ENCODE measurements at regions not wholly inside any gene's neighbourhood (a gene's known extent, or its start where the extent isn't known, plus 50 kb on each side); places are given as distances from the start of the nearest gene placed in this dataset.

DNA sequence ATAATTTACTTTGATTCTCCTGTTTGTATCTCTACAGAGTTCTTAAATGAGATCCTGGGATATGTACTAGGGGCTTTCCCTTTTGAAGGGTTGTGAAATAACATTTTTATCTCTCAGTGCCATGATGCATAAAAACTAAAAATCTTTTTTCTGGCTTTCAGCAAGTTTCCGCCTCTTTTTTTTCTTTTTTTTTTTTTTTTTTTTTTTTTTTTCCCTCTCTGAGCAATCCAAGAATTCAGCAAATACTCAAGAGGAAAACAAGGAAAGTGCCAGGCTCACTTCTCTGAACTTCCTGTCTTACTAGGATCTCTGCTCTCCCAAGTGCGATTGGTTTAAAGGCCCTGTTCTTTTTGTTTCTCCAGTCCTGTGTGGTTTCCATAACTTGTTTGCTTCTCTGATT lies 79.9 kb downstream of the HYCC1 start:
- H3K36me3 ChIP-seq (ENCODE audit: control insufficient read depth in 2 of 2, extremely low read depth in 1 of 2, insufficient read depth in 2 of 2, low read length in 2 of 2), result no peaks in the 10 kb centered on the region
- H3K4me1 ChIP-seq (ENCODE audit: control insufficient read depth, extremely low read depth, insufficient read depth, low read length), result peaks cover 5% of the 10 kb centered on the region
- no peak for TF ChIP-seq CTCF (optimal IDR thresholded peaks at IDR 0.05 in 1 of 3, IDR thresholded peaks at IDR 0.05 in 1 of 3, conservative IDR thresholded peaks at IDR 0.05 in 1 of 3; ENCODE audit: extremely low read depth in 1 of 3, insufficient read depth in 2 of 3, low read length in 3 of 3)
- TF ChIP-seq EZH2 (IDR thresholded peaks at IDR 0.05; ENCODE audit: low read length), result no peak
- no peak overlapping the region for H3K27ac ChIP-seq (ENCODE audit: control insufficient read depth, insufficient read depth, low read length)
- H3K9me3 ChIP-seq (ENCODE audit: control insufficient read depth, low read depth, low read length), result no peaks in the 10 kb centered on the region
- no peak for DNase-seq (ENCODE audit: low read depth, low spot score)
- H2AFZ ChIP-seq (ENCODE audit: control insufficient read depth, low read length), result no peak overlapping the region
- dilution Hi-C loops (cut with MboI; ENCODE audit: extremely low pct_ligation_motif_present, low sequenced_read_pairs), result no loop called here
- H3K9ac ChIP-seq (ENCODE audit: control insufficient read depth, extremely low read depth, insufficient read depth, low read length), result no peak overlapping the region
- H3K79me2 ChIP-seq (ENCODE audit: control insufficient read depth, insufficient read depth, low read length), result no peaks in the 10 kb centered on the region
- H3K9me1 ChIP-seq (ENCODE audit: control insufficient read depth, extremely low read depth, insufficient read depth, low read length), result no peaks in the 10 kb centered on the region
- H3K27me3 ChIP-seq (ENCODE audit: control insufficient read depth, extremely low read depth, insufficient read depth, low read length), result no peaks in the 10 kb centered on the region
- no peak overlapping the region for H3K4me2 ChIP-seq (ENCODE audit: control insufficient read depth, extremely low read depth, insufficient read depth, low read depth, low read length)
- H3K4me3 ChIP-seq (ENCODE audit: control insufficient read depth in 2 of 3, extremely low read depth in 1 of 3, insufficient read depth in 2 of 3, low read depth in 1 of 3, low read length in 3 of 3), result no peak overlapping the region
- FAIRE-seq, result no peak
- no peaks in the 10 kb centered on the region for H4K20me1 ChIP-seq (ENCODE audit: control insufficient read depth, extremely low read depth, insufficient read depth, low read length)

DNA sequence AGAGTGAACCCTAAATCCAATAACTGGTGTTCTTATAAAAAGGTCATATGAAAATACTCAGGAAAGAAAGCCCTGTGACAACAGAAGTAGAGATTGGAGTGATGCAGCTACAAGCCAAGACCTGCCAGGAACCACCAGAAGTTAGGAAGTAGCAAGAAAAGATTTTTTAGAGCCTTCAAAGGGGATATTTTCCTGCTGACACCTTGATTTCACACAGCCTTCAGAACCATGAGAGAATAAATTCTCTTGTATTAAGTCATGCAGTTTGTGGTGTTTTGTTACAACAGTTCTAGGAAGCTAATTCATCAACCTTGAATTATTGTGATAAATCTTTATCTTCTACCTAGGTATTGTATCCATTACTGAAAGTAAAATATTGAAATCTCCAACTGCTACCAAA lies 81.0 kb downstream of the HYCC1 start:
- Histone ChIP-seq H3K36me3 (ENCODE audit: control insufficient read depth in 2 of 2, extremely low read depth in 1 of 2, insufficient read depth in 2 of 2, low read length in 2 of 2) (no peaks in the 10 kb centered on the region), H3K9me3 (ENCODE audit: control insufficient read depth, low read depth, low read length) (no peaks in the 10 kb centered on the region), H2AFZ (ENCODE audit: control insufficient read depth, low read length) (no peak overlapping the region), H3K9me1 (ENCODE audit: control insufficient read depth, extremely low read depth, insufficient read depth, low read length) (no peaks in the 10 kb centered on the region), H3K27me3 (ENCODE audit: control insufficient read depth, extremely low read depth, insufficient read depth, low read length) (no peaks in the 10 kb centered on the region), H3K4me3 (ENCODE audit: control insufficient read depth in 2 of 3, extremely low read depth in 1 of 3, insufficient read depth in 2 of 3, low read depth in 1 of 3, low read length in 3 of 3) (no peak overlapping the region), H3K27ac (ENCODE audit: control insufficient read depth, insufficient read depth, low read length) (no peak overlapping the region), H3K79me2 (ENCODE audit: control insufficient read depth, insufficient read depth, low read length) (no peaks in the 10 kb centered on the region), H3K9ac (ENCODE audit: control insufficient read depth, extremely low read depth, insufficient read depth, low read length) (no peak overlapping the region), H3K4me2 (ENCODE audit: control insufficient read depth, extremely low read depth, insufficient read depth, low read depth, low read length) (no peak overlapping the region), H4K20me1 (ENCODE audit: control insufficient read depth, extremely low read depth, insufficient read depth, low read length) (no peaks in the 10 kb centered on the region), H3K4me1 (ENCODE audit: control insufficient read depth, extremely low read depth, insufficient read depth, low read length) (peaks cover 5% of the 10 kb centered on the region)
- DNase-seq (ENCODE audit: low read depth, low spot score) (no peak), FAIRE-seq (peak; percentile 74)
- TF ChIP-seq CTCF (optimal IDR thresholded peaks at IDR 0.05 in 1 of 3, IDR thresholded peaks at IDR 0.05 in 1 of 3, conservative IDR thresholded peaks at IDR 0.05 in 1 of 3; ENCODE audit: extremely low read depth in 1 of 3, insufficient read depth in 2 of 3, low read length in 3 of 3) (no peak), EZH2 (IDR thresholded peaks at IDR 0.05; ENCODE audit: low read length) (no peak)
- dilution Hi-C loops (cut with MboI; ENCODE audit: extremely low pct_ligation_motif_present, low sequenced_read_pairs), result no loop called here
